HepG2 (cell line): ENCODE measurements at regions not wholly inside any gene's neighbourhood (a gene's known extent, or its start where the extent isn't known, plus 50 kb on each side); places are given as distances from the start of the nearest gene placed in this dataset.

Source experiments
- HCFC1 ChIP-seq: fragments of 150-350 bp; IDR thresholded peaks from 2 replicates; pipeline ENCODE4 v1.6.1; 2014; ENCODE audit warnings: low read depth, low read length
- KDM3A ChIP-seq: IDR thresholded peaks from 2 replicates; pipeline ENCODE4 v1.6.1; 2018; ENCODE audit warnings: low read depth, missing compliant biosample characterization
- RXRB ChIP-seq: IDR thresholded peaks from 2 replicates; pipeline ENCODE4 v1.6.1; 2016; ENCODE audit warnings: borderline replicate concordance, missing genetic modification reagents, missing compliant biosample characterization
- SAP130 ChIP-seq: IDR thresholded peaks from 2 replicates; pipeline ENCODE4 v1.6.1; 2016; ENCODE audit warnings: low read depth
- STAG1 ChIP-seq: sonication (generic); formaldehyde crosslinking; IDR thresholded peaks from 2 replicates; pipeline ENCODE4 v1.4.0; 2020; ENCODE audit warnings: missing genetic modification reagents
- ZNF143 ChIP-seq: sonication (generic); formaldehyde crosslinking; IDR thresholded peaks from 2 replicates; pipeline ENCODE4 v1.4.0; 2020; ENCODE audit warnings: missing genetic modification reagents
- ZNF260 ChIP-seq: sonication (generic); formaldehyde crosslinking; IDR thresholded peaks from 2 replicates; pipeline ENCODE4 v1.4.0; 2020; ENCODE audit warnings: missing genetic modification reagents, low read depth, mild to moderate bottlenecking, borderline replicate concordance
- ZNF33B ChIP-seq: sonication (generic); formaldehyde crosslinking; IDR thresholded peaks from 2 replicates; pipeline ENCODE4 v1.5.1; 2020; ENCODE audit warnings: mild to moderate bottlenecking, missing genetic modification reagents
- ZNF766 ChIP-seq: sonication (generic); formaldehyde crosslinking; IDR thresholded peaks from 2 replicates; pipeline ENCODE4 v1.5.0; 2020; ENCODE audit warnings: missing genetic modification reagents, borderline replicate concordance
- TF ChIP-seq, protein P1 (sequence below): sonication (generic); formaldehyde crosslinking; IDR thresholded peaks from 2 replicates; pipeline ENCODE4 v1.4.0; 2020; ENCODE audit warnings: missing genetic modification reagents
- TF ChIP-seq, protein P2 (sequence below): sonication (generic); formaldehyde crosslinking; IDR thresholded peaks from 2 replicates; pipeline ENCODE4 v1.5.0; 2020; ENCODE audit warnings: missing genetic modification reagents
- TF ChIP-seq, protein P3 (sequence below): IDR thresholded peaks from 2 replicates; pipeline ENCODE4 v1.6.1; 2016; ENCODE audit warnings: low read depth, control low read depth

DNA sequence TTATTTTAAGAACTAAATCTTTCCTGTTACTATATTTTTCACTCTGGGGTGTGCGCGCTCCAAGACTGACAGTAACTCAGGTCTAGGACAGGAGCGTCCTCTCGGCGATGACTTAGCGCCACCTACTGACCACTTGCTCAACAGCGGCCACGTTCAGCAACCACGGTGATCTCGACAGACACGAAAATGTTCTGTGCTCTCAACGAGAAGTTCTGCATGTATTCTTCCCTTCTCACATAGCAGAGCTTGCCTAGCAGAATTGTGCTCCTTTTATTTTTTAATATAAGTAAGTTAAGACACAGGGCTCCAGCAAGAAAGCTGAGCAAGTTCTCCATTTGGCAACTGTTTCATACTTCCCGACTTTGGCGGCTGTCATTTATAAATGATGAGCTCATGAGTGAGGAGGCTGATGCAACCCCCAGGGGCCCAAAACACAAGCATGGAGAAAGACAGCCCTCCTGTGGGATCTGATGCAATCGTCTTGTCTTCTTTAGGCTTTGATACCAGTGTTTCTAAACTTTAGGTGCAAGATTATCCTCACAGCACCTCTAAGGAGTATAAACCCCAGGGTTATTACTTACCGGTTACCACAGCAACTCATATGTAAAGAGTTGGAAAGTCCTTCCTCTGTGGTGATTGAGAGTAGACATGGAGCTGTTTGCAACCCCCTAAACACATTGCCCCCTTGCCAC lies 92.6 kb downstream of the HHIPL2 start (continued):
- TF ChIP-seq ZNF33B (CRISPR knock-in tag) = no peak
- peak; percentile 92 for TF ChIP-seq STAG1 (CRISPR knock-in tag)
- 0 out of 2 replicates have a peak, but pooled peaks have one; percentile 23 for TF ChIP-seq RXRB (CRISPR knock-in tag)
- TF ChIP-seq ZNF766 (CRISPR knock-in tag) = no peak
- peak; percentile 43; the same call in 1 of the 2 replicates for TF ChIP-seq KDM3A
- no peak for TF ChIP-seq ZNF143
- TF ChIP-seq HCFC1 = no peak
- TF ChIP-seq, protein P1, sequence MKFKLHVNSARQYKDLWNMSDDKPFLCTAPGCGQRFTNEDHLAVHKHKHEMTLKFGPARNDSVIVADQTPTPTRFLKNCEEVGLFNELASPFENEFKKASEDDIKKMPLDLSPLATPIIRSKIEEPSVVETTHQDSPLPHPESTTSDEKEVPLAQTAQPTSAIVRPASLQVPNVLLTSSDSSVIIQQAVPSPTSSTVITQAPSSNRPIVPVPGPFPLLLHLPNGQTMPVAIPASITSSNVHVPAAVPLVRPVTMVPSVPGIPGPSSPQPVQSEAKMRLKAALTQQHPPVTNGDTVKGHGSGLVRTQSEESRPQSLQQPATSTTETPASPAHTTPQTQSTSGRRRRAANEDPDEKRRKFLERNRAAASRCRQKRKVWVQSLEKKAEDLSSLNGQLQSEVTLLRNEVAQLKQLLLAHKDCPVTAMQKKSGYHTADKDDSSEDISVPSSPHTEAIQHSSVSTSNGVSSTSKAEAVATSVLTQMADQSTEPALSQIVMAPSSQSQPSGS = peak; percentile 37; the same call in 1 of the 2 replicates
- TF ChIP-seq, protein P2, sequence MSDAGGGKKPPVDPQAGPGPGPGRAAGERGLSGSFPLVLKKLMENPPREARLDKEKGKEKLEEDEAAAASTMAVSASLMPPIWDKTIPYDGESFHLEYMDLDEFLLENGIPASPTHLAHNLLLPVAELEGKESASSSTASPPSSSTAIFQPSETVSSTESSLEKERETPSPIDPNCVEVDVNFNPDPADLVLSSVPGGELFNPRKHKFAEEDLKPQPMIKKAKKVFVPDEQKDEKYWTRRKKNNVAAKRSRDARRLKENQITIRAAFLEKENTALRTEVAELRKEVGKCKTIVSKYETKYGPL = no peak
- no peak for TF ChIP-seq ZNF260 (CRISPR knock-in tag)
- TF ChIP-seq SAP130 = peak; percentile 22; the same call in 1 of the 2 replicates
- TF ChIP-seq, protein P3, sequence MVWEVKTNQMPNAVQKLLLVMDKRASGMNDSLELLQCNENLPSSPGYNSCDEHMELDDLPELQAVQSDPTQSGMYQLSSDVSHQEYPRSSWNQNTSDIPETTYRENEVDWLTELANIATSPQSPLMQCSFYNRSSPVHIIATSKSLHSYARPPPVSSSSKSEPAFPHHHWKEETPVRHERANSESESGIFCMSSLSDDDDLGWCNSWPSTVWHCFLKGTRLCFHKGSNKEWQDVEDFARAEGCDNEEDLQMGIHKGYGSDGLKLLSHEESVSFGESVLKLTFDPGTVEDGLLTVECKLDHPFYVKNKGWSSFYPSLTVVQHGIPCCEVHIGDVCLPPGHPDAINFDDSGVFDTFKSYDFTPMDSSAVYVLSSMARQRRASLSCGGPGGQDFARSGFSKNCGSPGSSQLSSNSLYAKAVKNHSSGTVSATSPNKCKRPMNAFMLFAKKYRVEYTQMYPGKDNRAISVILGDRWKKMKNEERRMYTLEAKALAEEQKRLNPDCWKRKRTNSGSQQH (CRISPR knock-in tag) = no peak
